PC-9 (cell line): ENCODE measurements at regions not wholly inside any gene's neighbourhood (a gene's known extent, or its start where the extent isn't known, plus 50 kb on each side); places are given as distances from the start of the nearest gene placed in this dataset.

Experiments
- EZH2 ChIP-seq: fragments of 200-600 bp; sonication (generic); IDR thresholded peaks from 2 replicates; pipeline ENCODE4 v1.8.0; 2017; ENCODE audit warnings: antibody characterized with exemption, low read depth
- TF ChIP-seq, protein P1 (sequence below): fragments of 200-600 bp; sonication (generic); conservative IDR thresholded peaks from 2 replicates; pipeline ENCODE4 v1.6.1; 2017; ENCODE audit warnings: mixed run types, antibody characterized with exemption, mild to moderate bottlenecking, moderate library complexity

DNA sequence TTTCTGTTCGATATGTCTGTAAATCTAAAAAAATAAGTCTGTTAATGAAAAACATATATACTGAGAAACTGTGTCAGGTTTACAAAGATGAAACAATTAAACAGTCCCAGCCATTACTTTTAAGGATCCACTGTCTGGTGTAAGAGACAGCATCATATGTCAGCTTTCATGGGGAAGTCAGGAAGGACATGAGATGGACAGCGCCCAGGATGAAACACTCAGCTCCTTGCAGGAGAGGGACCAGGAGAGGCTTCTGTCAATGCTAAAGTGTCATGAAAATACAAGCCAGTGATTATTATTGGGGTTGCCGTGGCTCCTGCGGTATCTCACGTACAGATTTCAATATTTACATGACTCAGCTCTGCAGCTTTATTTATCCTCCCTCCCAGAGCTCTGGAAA is 1524.6 kb downstream of the TBC1D22A start:
- no peak for TF ChIP-seq EZH2
- TF ChIP-seq, protein P1, sequence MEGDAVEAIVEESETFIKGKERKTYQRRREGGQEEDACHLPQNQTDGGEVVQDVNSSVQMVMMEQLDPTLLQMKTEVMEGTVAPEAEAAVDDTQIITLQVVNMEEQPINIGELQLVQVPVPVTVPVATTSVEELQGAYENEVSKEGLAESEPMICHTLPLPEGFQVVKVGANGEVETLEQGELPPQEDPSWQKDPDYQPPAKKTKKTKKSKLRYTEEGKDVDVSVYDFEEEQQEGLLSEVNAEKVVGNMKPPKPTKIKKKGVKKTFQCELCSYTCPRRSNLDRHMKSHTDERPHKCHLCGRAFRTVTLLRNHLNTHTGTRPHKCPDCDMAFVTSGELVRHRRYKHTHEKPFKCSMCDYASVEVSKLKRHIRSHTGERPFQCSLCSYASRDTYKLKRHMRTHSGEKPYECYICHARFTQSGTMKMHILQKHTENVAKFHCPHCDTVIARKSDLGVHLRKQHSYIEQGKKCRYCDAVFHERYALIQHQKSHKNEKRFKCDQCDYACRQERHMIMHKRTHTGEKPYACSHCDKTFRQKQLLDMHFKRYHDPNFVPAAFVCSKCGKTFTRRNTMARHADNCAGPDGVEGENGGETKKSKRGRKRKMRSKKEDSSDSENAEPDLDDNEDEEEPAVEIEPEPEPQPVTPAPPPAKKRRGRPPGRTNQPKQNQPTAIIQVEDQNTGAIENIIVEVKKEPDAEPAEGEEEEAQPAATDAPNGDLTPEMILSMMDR: no peak
